Memory B cell (primary cell): ENCODE measurements at regions not wholly inside any gene's neighbourhood (a gene's known extent, or its start where the extent isn't known, plus 50 kb on each side); places are given as distances from the start of the nearest gene placed in this dataset.

ENCODE experiments used
- ATAC-seq: fragments of 150-1000 bp; cut with Tn5 transposase; 2 replicates; pipeline ENCODE4 v1.10.0; 2021; ENCODE audit warnings: low read depth, mild to moderate bottlenecking, moderate library complexity
- DNase-seq, 2 donors: peaks; one replicate each; pipeline ENCODE4 v3.0.0; 2022; ENCODE audit warnings: low spot score in 2 of 2
- H3K27ac Mint-ChIP-seq: one replicate; pipeline ENCODE4 v1.8.0; 2022; ENCODE audit warnings: mild to moderate bottlenecking, moderate library complexity, mixed read lengths
- H3K27me3 Mint-ChIP-seq: one replicate; pipeline ENCODE4 v1.8.0; 2022; ENCODE audit warnings: mixed read lengths
- H3K36me3 Mint-ChIP-seq: one replicate; pipeline ENCODE4 v1.8.0; 2022; ENCODE audit warnings: mild to moderate bottlenecking, mixed read lengths
- H3K4me1 Mint-ChIP-seq: one replicate; pipeline ENCODE4 v1.8.0; 2022; ENCODE audit warnings: mixed read lengths
- H3K4me3 Mint-ChIP-seq: one replicate; pipeline ENCODE4 v1.8.0; 2022; ENCODE audit warnings: mild to moderate bottlenecking, moderate library complexity, mixed read lengths
- H3K9me3 Mint-ChIP-seq: one replicate; pipeline ENCODE4 v1.8.0; 2022; ENCODE audit warnings: mixed read lengths

- peak overlapping the region; percentile 64 for H3K4me3 Mint-ChIP-seq
- peak overlapping the region; percentile 49 for H3K27ac Mint-ChIP-seq
- H3K27me3 Mint-ChIP-seq, result no peaks in the 10 kb centered on the region
- DNase-seq (peak in 1 of 2 donors; percentile 0), ATAC-seq (peak; percentile 84)
- peaks cover 7% of the 10 kb centered on the region for H3K4me1 Mint-ChIP-seq
- no peaks in the 10 kb centered on the region for H3K36me3 Mint-ChIP-seq
- no peaks in the 10 kb centered on the region for H3K9me3 Mint-ChIP-seq
Measured at GRCh38 chr7:10888861-10889260, 84.8 kb upstream of the PHF14 start.

GRCh38 chr7:10889266-10889898 lies 84.3 kb upstream of the PHF14 start:
- ATAC-seq (peak; percentile 76), DNase-seq (peak; percentile 11 to 14)
- H3K4me3 Mint-ChIP-seq, result peak overlapping the region; percentile 64
- H3K27ac Mint-ChIP-seq, result peak overlapping the region; percentile 49
- no peaks in the 10 kb centered on the region for H3K27me3 Mint-ChIP-seq
- no peaks in the 10 kb centered on the region for H3K36me3 Mint-ChIP-seq
- peaks cover 7% of the 10 kb centered on the region for H3K4me1 Mint-ChIP-seq
- no peaks in the 10 kb centered on the region for H3K9me3 Mint-ChIP-seq

- no peak overlapping the region for H3K27ac Mint-ChIP-seq
Measured at GRCh38 chr7:10908600-10908999, 65.1 kb upstream of the PHF14 start.

GRCh38 chr7:10910447-10910846 lies 63.2 kb upstream of the PHF14 start:
- Mint-ChIP-seq H3K4me3 (no peak overlapping the region), H3K27ac (no peak overlapping the region), H3K4me1 (no peaks in the 10 kb centered on the region), H3K36me3 (peaks cover 2% of the 10 kb centered on the region), H3K9me3 (peaks cover 5% of the 10 kb centered on the region), H3K27me3 (peaks cover 4% of the 10 kb centered on the region)
- no peak for ATAC-seq
- no peak for DNase-seq

More at GRCh38 chr7:10908600-10908999, 65.1 kb upstream of the PHF14 start:
- Mint-ChIP-seq H3K4me1 (peaks cover 2% of the 10 kb centered on the region), H3K9me3 (peaks cover 5% of the 10 kb centered on the region), H3K27me3 (peaks cover 2% of the 10 kb centered on the region), H3K36me3 (peaks cover 2% of the 10 kb centered on the region), H3K4me3 (no peak overlapping the region)
- DNase-seq (no peak), ATAC-seq (no peak)

- no peak overlapping the region for H3K4me3 Mint-ChIP-seq
- peaks cover 2% of the 10 kb centered on the region for H3K36me3 Mint-ChIP-seq
- peaks cover 6% of the 10 kb centered on the region for H3K27me3 Mint-ChIP-seq
- peaks cover 5% of the 10 kb centered on the region for H3K9me3 Mint-ChIP-seq
- H3K4me1 Mint-ChIP-seq, result no peaks in the 10 kb centered on the region
- DNase-seq, result no peak
- no peak for ATAC-seq
- H3K27ac Mint-ChIP-seq, result no peak overlapping the region
Measured at GRCh38 chr7:10912077-10912476, 61.6 kb upstream of the PHF14 start.

GRCh38 chr7:10913457-10913856 lies 60.2 kb upstream of the PHF14 start:
- DNase-seq, result no peak

GRCh38 chr7:10918093-10918590 lies 55.5 kb upstream of the PHF14 start:
- Mint-ChIP-seq H3K4me3 (no peak overlapping the region), H3K9me3 (no peaks in the 10 kb centered on the region), H3K27ac (no peak overlapping the region), H3K4me1 (no peaks in the 10 kb centered on the region), H3K27me3 (peaks cover 8% of the 10 kb centered on the region), H3K36me3 (no peaks in the 10 kb centered on the region)
- no peak for ATAC-seq
- DNase-seq, result no peak

More at GRCh38 chr7:10913457-10913856, 60.2 kb upstream of the PHF14 start:
- H3K4me1 Mint-ChIP-seq, result no peaks in the 10 kb centered on the region
- H3K27ac Mint-ChIP-seq, result no peak overlapping the region
- H3K9me3 Mint-ChIP-seq, result peaks cover 5% of the 10 kb centered on the region
- H3K4me3 Mint-ChIP-seq, result no peak overlapping the region
- peaks cover 10% of the 10 kb centered on the region for H3K27me3 Mint-ChIP-seq
- no peak for ATAC-seq
- H3K36me3 Mint-ChIP-seq, result peaks cover 2% of the 10 kb centered on the region

GRCh38 chr7:10919923-10920322 lies 53.7 kb upstream of the PHF14 start:
- Mint-ChIP-seq H3K27me3 (peaks cover 6% of the 10 kb centered on the region), H3K9me3 (no peaks in the 10 kb centered on the region), H3K36me3 (no peaks in the 10 kb centered on the region), H3K4me1 (no peaks in the 10 kb centered on the region), H3K27ac (no peak overlapping the region), H3K4me3 (no peak overlapping the region)
- ATAC-seq, result no peak
- no peak for DNase-seq
